ENCODE measurements at regions not wholly inside any gene's neighbourhood (a gene's known extent, or its start where the extent isn't known, plus 50 kb on each side); places are given as distances from the start of the nearest gene placed in this dataset.
A peak's percentile ranks its signal among the peaks of the same experiment; 100 is the strongest.
"Not testable (repeated sequence)": the region's sequence is repeated elsewhere in the genome, so short reads cannot be mapped to it uniquely, and the experiment has no call there.

DNA sequence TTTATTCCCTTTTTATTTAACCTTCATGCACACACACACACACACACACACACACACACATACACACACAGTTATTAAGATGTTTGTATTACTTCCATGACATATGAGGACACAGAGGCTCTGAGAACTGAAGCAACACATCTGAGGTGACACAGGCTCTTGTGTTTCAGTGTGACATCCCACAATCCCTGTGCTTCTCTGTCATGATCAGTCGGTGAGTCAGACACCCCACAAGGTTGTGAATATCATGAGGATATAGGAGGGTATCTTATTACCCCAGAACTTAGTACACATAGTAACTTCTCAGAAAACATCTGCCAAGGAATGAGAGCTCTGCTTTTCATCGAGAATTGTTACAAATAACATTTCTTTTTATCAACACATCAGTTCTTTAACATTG is 459.3 kb downstream of the PLPP3 start:
- CTCF ChIA-PET: no interaction called here
- ATAC-seq: no peak
- TF ChIP-seq PRRX2 (CRISPR knock-in tag; IDR thresholded peaks at IDR 0.05) (no peak), GTF2I (CRISPR knock-in tag; conservative IDR thresholded peaks at IDR 0.05) (no peak), TEAD1 (CRISPR knock-in tag; IDR thresholded peaks at IDR 0.05) (no peak), CREB1 (CRISPR knock-in tag; IDR thresholded peaks at IDR 0.05) (no peak), MXD4 (CRISPR knock-in tag; IDR thresholded peaks at IDR 0.05; ENCODE audit: borderline replicate concordance) (no peak), JUN (CRISPR knock-in tag; IDR thresholded peaks at IDR 0.05) (no peak), NR3C1 (CRISPR knock-in tag; conservative IDR thresholded peaks at IDR 0.05; ENCODE audit: low read depth) (no peak), CREM (CRISPR knock-in tag; IDR thresholded peaks at IDR 0.05) (no peak), KAT7 (CRISPR knock-in tag; IDR thresholded peaks at IDR 0.05; ENCODE audit: borderline replicate concordance) (no peak), SMAD4 (CRISPR knock-in tag; IDR thresholded peaks at IDR 0.05) (no peak), CBFB (CRISPR knock-in tag; IDR thresholded peaks at IDR 0.05; ENCODE audit: low read depth) (no peak)
- TF ChIP-seq, protein P1, sequence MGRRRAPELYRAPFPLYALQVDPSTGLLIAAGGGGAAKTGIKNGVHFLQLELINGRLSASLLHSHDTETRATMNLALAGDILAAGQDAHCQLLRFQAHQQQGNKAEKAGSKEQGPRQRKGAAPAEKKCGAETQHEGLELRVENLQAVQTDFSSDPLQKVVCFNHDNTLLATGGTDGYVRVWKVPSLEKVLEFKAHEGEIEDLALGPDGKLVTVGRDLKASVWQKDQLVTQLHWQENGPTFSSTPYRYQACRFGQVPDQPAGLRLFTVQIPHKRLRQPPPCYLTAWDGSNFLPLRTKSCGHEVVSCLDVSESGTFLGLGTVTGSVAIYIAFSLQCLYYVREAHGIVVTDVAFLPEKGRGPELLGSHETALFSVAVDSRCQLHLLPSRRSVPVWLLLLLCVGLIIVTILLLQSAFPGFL (CRISPR knock-in tag; IDR thresholded peaks at IDR 0.05; ENCODE audit: borderline replicate concordance): no peak
- TF ChIP-seq, protein P2, sequence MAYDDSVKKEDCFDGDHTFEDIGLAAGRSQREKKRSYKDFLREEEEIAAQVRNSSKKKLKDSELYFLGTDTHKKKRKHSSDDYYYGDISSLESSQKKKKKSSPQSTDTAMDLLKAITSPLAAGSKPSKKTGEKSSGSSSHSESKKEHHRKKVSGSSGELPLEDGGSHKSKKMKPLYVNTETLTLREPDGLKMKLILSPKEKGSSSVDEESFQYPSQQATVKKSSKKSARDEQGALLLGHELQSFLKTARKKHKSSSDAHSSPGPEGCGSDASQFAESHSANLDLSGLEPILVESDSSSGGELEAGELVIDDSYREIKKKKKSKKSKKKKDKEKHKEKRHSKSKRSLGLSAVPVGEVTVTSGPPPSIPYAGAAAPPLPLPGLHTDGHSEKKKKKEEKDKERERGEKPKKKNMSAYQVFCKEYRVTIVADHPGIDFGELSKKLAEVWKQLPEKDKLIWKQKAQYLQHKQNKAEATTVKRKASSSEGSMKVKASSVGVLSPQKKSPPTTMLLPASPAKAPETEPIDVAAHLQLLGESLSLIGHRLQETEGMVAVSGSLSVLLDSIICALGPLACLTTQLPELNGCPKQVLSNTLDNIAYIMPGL (CRISPR knock-in tag; IDR thresholded peaks at IDR 0.05): no peak
- TF ChIP-seq, protein P3, sequence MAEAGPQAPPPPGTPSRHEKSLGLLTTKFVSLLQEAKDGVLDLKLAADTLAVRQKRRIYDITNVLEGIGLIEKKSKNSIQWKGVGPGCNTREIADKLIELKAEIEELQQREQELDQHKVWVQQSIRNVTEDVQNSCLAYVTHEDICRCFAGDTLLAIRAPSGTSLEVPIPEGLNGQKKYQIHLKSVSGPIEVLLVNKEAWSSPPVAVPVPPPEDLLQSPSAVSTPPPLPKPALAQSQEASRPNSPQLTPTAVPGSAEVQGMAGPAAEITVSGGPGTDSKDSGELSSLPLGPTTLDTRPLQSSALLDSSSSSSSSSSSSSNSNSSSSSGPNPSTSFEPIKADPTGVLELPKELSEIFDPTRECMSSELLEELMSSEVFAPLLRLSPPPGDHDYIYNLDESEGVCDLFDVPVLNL (CRISPR knock-in tag; IDR thresholded peaks at IDR 0.05; ENCODE audit: borderline replicate concordance, low read depth): no peak
- TF ChIP-seq, protein P4, sequence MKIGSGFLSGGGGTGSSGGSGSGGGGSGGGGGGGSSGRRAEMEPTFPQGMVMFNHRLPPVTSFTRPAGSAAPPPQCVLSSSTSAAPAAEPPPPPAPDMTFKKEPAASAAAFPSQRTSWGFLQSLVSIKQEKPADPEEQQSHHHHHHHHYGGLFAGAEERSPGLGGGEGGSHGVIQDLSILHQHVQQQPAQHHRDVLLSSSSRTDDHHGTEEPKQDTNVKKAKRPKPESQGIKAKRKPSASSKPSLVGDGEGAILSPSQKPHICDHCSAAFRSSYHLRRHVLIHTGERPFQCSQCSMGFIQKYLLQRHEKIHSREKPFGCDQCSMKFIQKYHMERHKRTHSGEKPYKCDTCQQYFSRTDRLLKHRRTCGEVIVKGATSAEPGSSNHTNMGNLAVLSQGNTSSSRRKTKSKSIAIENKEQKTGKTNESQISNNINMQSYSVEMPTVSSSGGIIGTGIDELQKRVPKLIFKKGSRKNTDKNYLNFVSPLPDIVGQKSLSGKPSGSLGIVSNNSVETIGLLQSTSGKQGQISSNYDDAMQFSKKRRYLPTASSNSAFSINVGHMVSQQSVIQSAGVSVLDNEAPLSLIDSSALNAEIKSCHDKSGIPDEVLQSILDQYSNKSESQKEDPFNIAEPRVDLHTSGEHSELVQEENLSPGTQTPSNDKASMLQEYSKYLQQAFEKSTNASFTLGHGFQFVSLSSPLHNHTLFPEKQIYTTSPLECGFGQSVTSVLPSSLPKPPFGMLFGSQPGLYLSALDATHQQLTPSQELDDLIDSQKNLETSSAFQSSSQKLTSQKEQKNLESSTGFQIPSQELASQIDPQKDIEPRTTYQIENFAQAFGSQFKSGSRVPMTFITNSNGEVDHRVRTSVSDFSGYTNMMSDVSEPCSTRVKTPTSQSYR (CRISPR knock-in tag; IDR thresholded peaks at IDR 0.05): no peak
- no peaks in the 10 kb centered on the region; the same call in 1 of the 2 replicates for H3K27me3 Mint-ChIP-seq (ENCODE audit: low read depth)
- POLR2A ChIA-PET: no interaction called here
- H3K9me3 Mint-ChIP-seq: peaks cover 23% of the 10 kb centered on the region
- H3K4me1 Mint-ChIP-seq: no peaks in the 10 kb centered on the region
- no peak overlapping the region for H3K4me3 Mint-ChIP-seq
- no peak overlapping the region for H3K27ac Mint-ChIP-seq
- DNase-seq (ENCODE audit: low spot score): no peak
- no peaks in the 10 kb centered on the region for H3K36me3 Mint-ChIP-seq

DNA sequence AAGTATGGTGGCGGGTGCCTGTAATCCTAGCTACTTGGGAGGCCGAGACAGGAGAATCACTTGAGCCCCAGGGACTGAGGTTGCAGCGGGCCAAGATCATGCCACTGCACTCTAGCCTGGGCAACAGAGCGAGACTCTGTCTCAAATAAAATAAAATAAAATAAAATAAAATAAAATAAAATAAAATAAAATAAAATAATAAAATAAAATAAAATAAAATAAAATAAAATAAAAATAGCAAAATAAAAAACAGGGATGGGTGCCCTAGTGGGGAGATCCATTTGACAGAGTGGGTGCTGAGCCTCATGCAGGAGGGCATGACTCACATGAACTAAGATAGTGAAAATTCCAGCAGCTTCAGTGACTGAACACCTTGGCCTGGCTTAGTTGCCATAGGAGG is 460.7 kb downstream of the PLPP3 start:
- TF ChIP-seq HMGA2 (CRISPR knock-in tag; IDR thresholded peaks at IDR 0.05): peak; percentile 99
- H3K36me3 Mint-ChIP-seq; H3K4me1 Mint-ChIP-seq; H3K4me3 Mint-ChIP-seq; ATAC-seq; POLR2A ChIA-PET; CTCF ChIA-PET; H3K27ac Mint-ChIP-seq; H3K27me3 Mint-ChIP-seq (ENCODE audit: low read depth); DNase-seq (ENCODE audit: low spot score): not testable (repeated sequence)
- peaks cover 23% of the 10 kb centered on the region for H3K9me3 Mint-ChIP-seq

DNA sequence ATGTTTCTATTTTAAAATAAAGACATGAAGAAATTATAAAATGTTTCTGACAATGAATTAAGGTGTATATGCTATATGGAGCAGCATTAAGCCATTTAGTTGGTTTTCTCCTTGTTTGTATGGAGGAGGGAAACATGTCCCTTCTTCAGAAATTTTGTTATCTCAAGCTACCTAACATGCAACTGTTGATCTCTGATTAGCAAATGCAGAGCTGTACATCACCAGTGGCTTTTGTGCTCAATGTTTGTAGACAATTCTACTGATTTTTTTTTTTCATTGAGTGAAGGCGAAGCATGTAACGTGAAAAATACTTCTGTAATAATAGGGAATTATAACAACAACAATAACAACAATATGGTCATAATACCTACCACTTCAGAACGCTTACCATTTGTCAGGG is 463.7 kb downstream of the PLPP3 start:
- no peak overlapping the region for H3K27ac Mint-ChIP-seq
- CTCF ChIA-PET: no interaction called here
- H3K36me3 Mint-ChIP-seq: peaks cover 9% of the 10 kb centered on the region
- no peak overlapping the region for H3K4me3 Mint-ChIP-seq
- no peak for ATAC-seq
- POLR2A ChIA-PET: no interaction called here
- no peak for DNase-seq (ENCODE audit: low spot score)
- no peaks in the 10 kb centered on the region; the same call in 1 of the 2 replicates for H3K27me3 Mint-ChIP-seq (ENCODE audit: low read depth)
- peaks cover under 1% of the 10 kb centered on the region for H3K4me1 Mint-ChIP-seq
- H3K9me3 Mint-ChIP-seq: peaks cover 19% of the 10 kb centered on the region
- TF ChIP-seq, protein P5, sequence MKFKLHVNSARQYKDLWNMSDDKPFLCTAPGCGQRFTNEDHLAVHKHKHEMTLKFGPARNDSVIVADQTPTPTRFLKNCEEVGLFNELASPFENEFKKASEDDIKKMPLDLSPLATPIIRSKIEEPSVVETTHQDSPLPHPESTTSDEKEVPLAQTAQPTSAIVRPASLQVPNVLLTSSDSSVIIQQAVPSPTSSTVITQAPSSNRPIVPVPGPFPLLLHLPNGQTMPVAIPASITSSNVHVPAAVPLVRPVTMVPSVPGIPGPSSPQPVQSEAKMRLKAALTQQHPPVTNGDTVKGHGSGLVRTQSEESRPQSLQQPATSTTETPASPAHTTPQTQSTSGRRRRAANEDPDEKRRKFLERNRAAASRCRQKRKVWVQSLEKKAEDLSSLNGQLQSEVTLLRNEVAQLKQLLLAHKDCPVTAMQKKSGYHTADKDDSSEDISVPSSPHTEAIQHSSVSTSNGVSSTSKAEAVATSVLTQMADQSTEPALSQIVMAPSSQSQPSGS (CRISPR knock-in tag; IDR thresholded peaks at IDR 0.05; ENCODE audit: borderline replicate concordance, low read depth): no peak
- TF ChIP-seq, protein P4 (CRISPR knock-in tag; IDR thresholded peaks at IDR 0.05): no peak
- no peak for TF ChIP-seq ZNF317 (CRISPR knock-in tag; IDR thresholded peaks at IDR 0.05; ENCODE audit: borderline replicate concordance, low read depth)
- no peak for TF ChIP-seq ESRRA (CRISPR knock-in tag; IDR thresholded peaks at IDR 0.05; ENCODE audit: borderline replicate concordance)
- TF ChIP-seq ZNF396 (CRISPR knock-in tag; IDR thresholded peaks at IDR 0.05; ENCODE audit: borderline replicate concordance): no peak
- TF ChIP-seq, protein P6, sequence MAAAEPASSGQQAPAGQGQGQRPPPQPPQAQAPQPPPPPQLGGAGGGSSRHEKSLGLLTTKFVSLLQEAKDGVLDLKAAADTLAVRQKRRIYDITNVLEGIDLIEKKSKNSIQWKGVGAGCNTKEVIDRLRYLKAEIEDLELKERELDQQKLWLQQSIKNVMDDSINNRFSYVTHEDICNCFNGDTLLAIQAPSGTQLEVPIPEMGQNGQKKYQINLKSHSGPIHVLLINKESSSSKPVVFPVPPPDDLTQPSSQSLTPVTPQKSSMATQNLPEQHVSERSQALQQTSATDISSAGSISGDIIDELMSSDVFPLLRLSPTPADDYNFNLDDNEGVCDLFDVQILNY (CRISPR knock-in tag; IDR thresholded peaks at IDR 0.05): no peak
